ENCODE measurements at regions not wholly inside any gene's neighbourhood (a gene's known extent, or its start where the extent isn't known, plus 50 kb on each side); places are given as distances from the start of the nearest gene placed in this dataset.
A peak's percentile ranks its signal among the peaks of the same experiment; 100 is the strongest.

GRCh38 chr7:68313806-68314205 is 1284.5 kb upstream of the AUTS2 start:
- Histone ChIP-seq H3K36me3 (no peaks in the 10 kb centered on the region), H3K4me3 (ENCODE audit: low read depth, low read length) (no peak overlapping the region), H3K9me3 (ENCODE audit: severe bottlenecking) (no peaks in the 10 kb centered on the region), H3K27me3 (ENCODE audit: insufficient read depth, low read depth, severe bottlenecking) (no peaks in the 10 kb centered on the region), H3K27ac (no peak overlapping the region)
- no peak for DNase-seq
- TF ChIP-seq, protein P1, sequence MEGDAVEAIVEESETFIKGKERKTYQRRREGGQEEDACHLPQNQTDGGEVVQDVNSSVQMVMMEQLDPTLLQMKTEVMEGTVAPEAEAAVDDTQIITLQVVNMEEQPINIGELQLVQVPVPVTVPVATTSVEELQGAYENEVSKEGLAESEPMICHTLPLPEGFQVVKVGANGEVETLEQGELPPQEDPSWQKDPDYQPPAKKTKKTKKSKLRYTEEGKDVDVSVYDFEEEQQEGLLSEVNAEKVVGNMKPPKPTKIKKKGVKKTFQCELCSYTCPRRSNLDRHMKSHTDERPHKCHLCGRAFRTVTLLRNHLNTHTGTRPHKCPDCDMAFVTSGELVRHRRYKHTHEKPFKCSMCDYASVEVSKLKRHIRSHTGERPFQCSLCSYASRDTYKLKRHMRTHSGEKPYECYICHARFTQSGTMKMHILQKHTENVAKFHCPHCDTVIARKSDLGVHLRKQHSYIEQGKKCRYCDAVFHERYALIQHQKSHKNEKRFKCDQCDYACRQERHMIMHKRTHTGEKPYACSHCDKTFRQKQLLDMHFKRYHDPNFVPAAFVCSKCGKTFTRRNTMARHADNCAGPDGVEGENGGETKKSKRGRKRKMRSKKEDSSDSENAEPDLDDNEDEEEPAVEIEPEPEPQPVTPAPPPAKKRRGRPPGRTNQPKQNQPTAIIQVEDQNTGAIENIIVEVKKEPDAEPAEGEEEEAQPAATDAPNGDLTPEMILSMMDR (IDR thresholded peaks at IDR 0.05; ENCODE audit: low read depth, low read length), result no peak

DNA sequence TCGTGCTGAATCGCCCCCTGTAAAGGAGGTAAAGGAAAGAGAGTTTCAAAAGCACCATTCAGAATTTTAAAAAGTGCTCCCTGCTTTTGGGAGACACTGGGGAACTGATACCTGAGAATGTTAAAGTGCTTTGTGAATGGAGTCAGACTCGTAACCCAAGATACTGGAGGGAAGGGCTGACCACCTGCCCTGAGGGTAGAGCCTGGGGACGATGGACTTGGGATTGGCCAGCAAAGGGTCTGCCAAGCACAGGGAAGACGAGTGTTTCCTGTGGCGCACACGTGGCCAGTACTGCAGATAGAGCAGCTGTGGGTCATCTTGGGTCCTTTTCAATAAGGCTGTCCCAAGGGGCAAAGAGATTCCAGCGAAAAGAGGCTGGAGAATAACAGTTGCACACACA is 1284.1 kb upstream of the AUTS2 start:
- TF ChIP-seq, protein P1 (IDR thresholded peaks at IDR 0.05; ENCODE audit: low read depth, low read length), result no peak
- H3K36me3 ChIP-seq, result no peaks in the 10 kb centered on the region
- DNase-seq, result no peak
- H3K4me3 ChIP-seq (ENCODE audit: low read depth, low read length), result no peak overlapping the region
- H3K27me3 ChIP-seq (ENCODE audit: insufficient read depth, low read depth, severe bottlenecking), result no peaks in the 10 kb centered on the region
- no peak overlapping the region for H3K27ac ChIP-seq
- H3K9me3 ChIP-seq (ENCODE audit: severe bottlenecking), result no peaks in the 10 kb centered on the region

- TF ChIP-seq, protein P1 (IDR thresholded peaks at IDR 0.05; ENCODE audit: low read depth, low read length), result no peak
These were observed 1280.8 kb upstream of the AUTS2 start for GRCh38 chr7:68317476-68317875.

DNA sequence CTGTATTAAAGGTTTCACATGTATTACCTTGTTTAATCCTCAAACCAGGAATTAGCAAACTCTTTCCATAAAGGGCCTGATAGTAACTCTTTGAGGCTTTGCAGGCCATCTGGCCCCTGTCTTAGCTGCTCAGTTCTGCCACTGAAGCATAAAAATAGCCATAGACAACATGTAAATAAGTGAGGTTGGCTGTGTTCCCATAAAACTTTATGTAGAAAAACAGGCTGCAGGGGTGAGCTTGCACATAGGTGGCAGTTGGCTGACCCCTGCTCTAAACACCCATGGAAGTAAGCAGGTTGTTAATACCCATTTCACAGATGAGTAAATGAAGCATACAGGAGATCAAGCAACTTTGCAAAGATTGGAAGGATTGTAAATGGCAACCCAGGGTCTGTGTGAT is 1279.2 kb upstream of the AUTS2 start:
- no peaks in the 10 kb centered on the region for H3K9me3 ChIP-seq (ENCODE audit: severe bottlenecking)
- peak overlapping the region; percentile 2 for H3K27ac ChIP-seq
- H3K27me3 ChIP-seq (ENCODE audit: insufficient read depth, low read depth, severe bottlenecking), result no peaks in the 10 kb centered on the region
- H3K4me3 ChIP-seq (ENCODE audit: low read depth, low read length), result no peak overlapping the region
- TF ChIP-seq, protein P1 (IDR thresholded peaks at IDR 0.05; ENCODE audit: low read depth, low read length), result no peak
- H3K36me3 ChIP-seq, result no peaks in the 10 kb centered on the region
- peak; percentile 47 for DNase-seq

More at GRCh38 chr7:68317476-68317875, 1280.8 kb upstream of the AUTS2 start:
- no peaks in the 10 kb centered on the region for H3K36me3 ChIP-seq
- H3K27ac ChIP-seq, result no peak overlapping the region
- H3K9me3 ChIP-seq (ENCODE audit: severe bottlenecking), result no peaks in the 10 kb centered on the region
- no peak for DNase-seq
- no peaks in the 10 kb centered on the region for H3K27me3 ChIP-seq (ENCODE audit: insufficient read depth, low read depth, severe bottlenecking)
- H3K4me3 ChIP-seq (ENCODE audit: low read depth, low read length), result no peak overlapping the region

DNA sequence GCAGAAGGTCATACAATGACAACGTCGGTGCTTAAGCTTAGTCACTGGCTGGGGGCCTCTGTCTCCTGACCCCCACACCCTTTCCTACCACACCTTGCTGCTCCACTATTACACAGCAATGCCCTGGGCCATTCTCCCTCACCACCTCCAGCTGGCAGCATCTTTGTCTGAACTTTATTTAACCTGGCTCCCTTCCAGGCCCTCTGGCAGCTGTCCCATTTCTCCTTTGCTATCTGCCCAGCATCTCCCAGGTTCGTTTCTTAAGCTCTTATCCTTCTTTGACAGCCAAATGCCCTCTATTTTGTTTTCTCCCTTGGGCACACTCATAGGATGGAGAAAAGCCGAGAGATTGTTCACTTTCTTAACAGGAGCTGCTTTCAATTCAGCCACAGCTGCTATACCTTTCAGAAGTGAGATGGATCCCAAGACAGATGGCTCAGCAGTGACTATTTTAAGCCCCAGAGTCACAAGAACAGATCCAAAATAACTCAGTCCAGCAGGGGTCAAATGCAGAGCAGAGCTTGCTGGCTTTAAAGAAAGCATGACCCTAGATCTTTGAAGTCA is 1277.1 kb upstream of the AUTS2 start:
- Histone ChIP-seq H3K9me3 (ENCODE audit: severe bottlenecking) (no peaks in the 10 kb centered on the region), H3K27me3 (ENCODE audit: insufficient read depth, low read depth, severe bottlenecking) (no peaks in the 10 kb centered on the region), H3K36me3 (no peaks in the 10 kb centered on the region), H3K27ac (peak overlapping the region; percentile 47), H3K4me3 (ENCODE audit: low read depth, low read length) (no peak overlapping the region)
- DNase-seq, result peak; percentile 79
- TF ChIP-seq, protein P1 (IDR thresholded peaks at IDR 0.05; ENCODE audit: low read depth, low read length), result peak; percentile 10; the same call in 1 of the 2 replicates
